Central memory CD8-positive, alpha-beta T cell (primary cell): ENCODE measurements at regions not wholly inside any gene's neighbourhood (a gene's known extent, or its start where the extent isn't known, plus 50 kb on each side); places are given as distances from the start of the nearest gene placed in this dataset.

ENCODE experiments used
- ATAC-seq: fragments of 150-1000 bp; cut with Tn5 transposase; replicated peaks from 2 replicates; pipeline ENCODE4 v1.10.0; 2022; ENCODE audit warnings: mild to moderate bottlenecking, moderate FRiP score, moderate number of reproducible peaks; ENCODE audit not compliant: poor library complexity, severe bottlenecking; ENCODE audit errors: extremely low read depth
- DNase-seq, 2 donors: peaks; one replicate each; pipeline ENCODE4 v3.0.0; 2021; ENCODE audit warnings: low spot score in 2 of 2
- H3K27ac Mint-ChIP-seq: one replicate; pipeline ENCODE4 v1.8.0; 2022; ENCODE audit warnings: low read depth, mild to moderate bottlenecking, moderate library complexity, mixed read lengths
- H3K27me3 Mint-ChIP-seq: one replicate; pipeline ENCODE4 v1.8.0; 2022; ENCODE audit warnings: mixed read lengths
- H3K36me3 Mint-ChIP-seq: one replicate; pipeline ENCODE4 v1.8.0; 2022; ENCODE audit warnings: mild to moderate bottlenecking, moderate library complexity, mixed read lengths; ENCODE audit not compliant: insufficient read depth
- H3K4me1 Mint-ChIP-seq: one replicate; pipeline ENCODE4 v1.8.0; 2022; ENCODE audit warnings: mixed read lengths
- H3K4me3 Mint-ChIP-seq: one replicate; pipeline ENCODE4 v1.8.0; 2022; ENCODE audit warnings: mild to moderate bottlenecking, moderate library complexity, mixed read lengths
- H3K9me3 Mint-ChIP-seq: one replicate; pipeline ENCODE4 v1.8.0; 2022; ENCODE audit warnings: mixed read lengths

DNA sequence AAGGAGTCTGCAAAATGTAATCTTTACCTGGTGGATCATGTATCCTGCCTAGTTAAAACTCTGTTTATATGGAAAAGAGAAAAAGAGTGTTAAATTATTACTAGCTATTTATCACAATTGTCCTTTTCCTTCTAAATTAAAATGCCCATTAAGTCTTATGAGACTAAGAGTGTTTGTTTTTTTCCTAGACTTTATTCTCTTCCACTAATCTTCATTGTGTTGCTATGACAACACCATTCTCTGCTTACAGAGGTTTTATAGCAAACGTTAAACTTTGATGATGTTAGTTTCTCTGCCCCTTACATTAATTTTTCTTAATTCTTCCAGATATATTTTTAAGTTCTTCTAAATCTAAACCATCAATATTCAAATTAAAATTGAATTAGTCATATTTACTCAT is 420.8 kb downstream of the TBC1D32 start:
- DNase-seq = no peak
- Mint-ChIP-seq H3K27me3 (no peaks in the 10 kb centered on the region), H3K36me3 (peaks cover 2% of the 10 kb centered on the region), H3K4me3 (no peak overlapping the region), H3K4me1 (no peaks in the 10 kb centered on the region), H3K9me3 (peaks cover 15% of the 10 kb centered on the region), H3K27ac (no peak overlapping the region)
- no peak for ATAC-seq

DNA sequence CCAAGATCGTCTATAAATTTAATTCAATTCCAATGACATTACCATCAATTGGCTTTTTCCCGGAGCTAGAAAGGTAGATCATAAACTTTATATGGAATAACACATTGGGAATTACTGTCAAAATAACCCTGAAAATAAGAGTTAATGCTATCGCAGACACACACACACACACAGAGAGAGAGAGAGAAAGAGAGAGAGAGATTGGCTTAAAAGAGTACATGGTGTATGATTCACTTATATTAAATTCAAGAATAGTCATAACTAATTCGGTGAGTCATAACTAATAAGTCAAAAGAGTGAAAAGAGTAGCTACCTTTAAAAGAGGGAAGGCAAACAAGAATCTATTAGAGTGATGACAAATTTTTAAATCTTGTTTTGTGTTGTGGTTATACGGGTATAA is 425.5 kb downstream of the TBC1D32 start:
- no peaks in the 10 kb centered on the region for H3K27me3 Mint-ChIP-seq
- ATAC-seq = no peak
- no peaks in the 10 kb centered on the region for H3K4me1 Mint-ChIP-seq
- no peak overlapping the region for H3K27ac Mint-ChIP-seq
- H3K36me3 Mint-ChIP-seq = peaks cover 2% of the 10 kb centered on the region
- H3K4me3 Mint-ChIP-seq = no peak overlapping the region
- no peak for DNase-seq
- H3K9me3 Mint-ChIP-seq = peaks cover 16% of the 10 kb centered on the region

DNA sequence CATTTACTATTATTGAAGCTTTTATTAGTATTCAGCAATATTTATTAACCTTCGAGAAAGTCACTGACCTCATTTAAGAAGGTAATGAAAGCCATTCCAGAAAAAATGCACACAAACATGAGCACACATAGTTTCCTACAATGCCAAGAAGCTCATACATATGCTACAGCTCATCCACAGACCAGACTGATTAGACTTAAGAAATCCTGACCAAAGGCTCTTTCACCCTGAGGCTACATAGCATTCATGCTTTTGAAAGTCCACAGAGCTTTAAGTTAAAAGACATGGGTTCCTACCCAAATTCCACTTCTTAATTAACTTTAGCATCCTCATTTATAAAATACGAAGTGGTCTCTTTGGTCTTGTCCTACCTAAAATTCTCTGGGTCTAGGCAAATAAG is 430.4 kb downstream of the TBC1D32 start:
- Mint-ChIP-seq H3K27ac (no peak overlapping the region), H3K36me3 (no peaks in the 10 kb centered on the region), H3K9me3 (peaks cover 9% of the 10 kb centered on the region), H3K4me1 (no peaks in the 10 kb centered on the region), H3K27me3 (no peaks in the 10 kb centered on the region), H3K4me3 (no peak overlapping the region)
- ATAC-seq (no peak), DNase-seq (no peak)

DNA sequence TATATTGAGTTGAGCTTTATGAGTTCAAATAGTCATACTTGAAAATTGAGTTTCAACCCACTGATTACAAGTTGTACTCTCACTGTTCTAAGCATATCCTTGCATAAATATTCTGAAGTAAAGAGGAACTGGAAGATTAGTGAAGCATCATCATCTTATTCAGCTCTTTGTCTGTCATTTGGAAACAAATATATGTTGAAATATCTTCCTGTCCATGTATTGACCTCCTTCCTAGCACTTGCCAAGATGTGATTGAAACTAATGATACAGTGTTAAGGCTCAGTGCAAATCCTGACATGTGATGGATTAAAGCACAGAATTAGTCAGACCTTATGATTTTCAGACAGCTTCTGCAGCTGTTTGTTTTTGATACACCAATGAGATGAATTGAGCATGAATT is 434.3 kb downstream of the TBC1D32 start:
- Mint-ChIP-seq H3K27me3 (no peaks in the 10 kb centered on the region), H3K27ac (no peak overlapping the region), H3K36me3 (no peaks in the 10 kb centered on the region), H3K4me3 (no peak overlapping the region), H3K4me1 (no peaks in the 10 kb centered on the region), H3K9me3 (peaks cover 5% of the 10 kb centered on the region)
- DNase-seq (no peak), ATAC-seq (no peak)

DNA sequence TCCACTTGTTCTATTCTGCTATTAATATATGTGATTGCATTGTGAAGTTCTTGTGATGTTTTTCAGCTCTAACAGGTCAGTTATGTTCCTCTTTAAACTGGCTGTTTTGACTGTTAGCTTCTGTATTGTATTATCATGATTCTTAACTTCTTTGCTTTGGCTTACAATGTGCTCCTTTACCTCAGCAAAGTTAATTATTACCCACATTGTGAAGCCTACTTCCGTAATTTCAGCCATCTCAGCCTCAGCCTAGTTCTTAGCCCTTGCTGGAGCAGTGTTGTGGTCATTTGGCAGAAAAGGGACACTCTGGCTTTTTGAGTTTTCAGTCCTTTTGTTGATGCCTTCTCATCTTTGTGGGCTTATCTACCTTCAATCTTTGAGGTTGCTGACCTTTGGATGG is 440.2 kb downstream of the TBC1D32 start:
- Mint-ChIP-seq H3K4me3 (no peak overlapping the region), H3K4me1 (no peaks in the 10 kb centered on the region), H3K36me3 (no peaks in the 10 kb centered on the region), H3K9me3 (peaks cover 22% of the 10 kb centered on the region), H3K27me3 (no peaks in the 10 kb centered on the region), H3K27ac (no peak overlapping the region)
- ATAC-seq = no peak
- DNase-seq = no peak

DNA sequence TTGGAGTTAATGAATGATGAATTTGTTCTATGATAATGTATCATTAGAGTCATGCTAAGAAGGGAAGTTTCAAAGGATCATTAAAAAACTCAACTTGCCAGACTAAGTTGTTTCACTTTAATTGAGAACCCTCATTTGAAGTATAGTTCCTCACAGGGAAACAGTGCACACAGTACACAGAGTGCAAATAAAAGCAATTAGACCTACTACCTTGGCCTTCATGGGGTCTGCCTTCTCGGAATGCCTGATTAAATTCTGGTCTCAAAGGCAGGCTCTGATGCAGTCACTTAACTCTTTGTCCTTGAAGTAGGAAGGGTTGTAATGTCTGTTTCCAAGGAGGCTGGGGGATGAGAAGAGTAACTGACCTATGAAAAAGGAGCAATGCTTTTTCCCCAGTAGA is 457.3 kb downstream of the TBC1D32 start:
- no peak for ATAC-seq
- H3K27ac Mint-ChIP-seq = no peak overlapping the region
- no peaks in the 10 kb centered on the region for H3K27me3 Mint-ChIP-seq
- no peak for DNase-seq
- H3K4me1 Mint-ChIP-seq = no peaks in the 10 kb centered on the region
- H3K36me3 Mint-ChIP-seq = peaks cover 3% of the 10 kb centered on the region
- H3K9me3 Mint-ChIP-seq = peaks cover 16% of the 10 kb centered on the region
- H3K4me3 Mint-ChIP-seq = no peak overlapping the region

DNA sequence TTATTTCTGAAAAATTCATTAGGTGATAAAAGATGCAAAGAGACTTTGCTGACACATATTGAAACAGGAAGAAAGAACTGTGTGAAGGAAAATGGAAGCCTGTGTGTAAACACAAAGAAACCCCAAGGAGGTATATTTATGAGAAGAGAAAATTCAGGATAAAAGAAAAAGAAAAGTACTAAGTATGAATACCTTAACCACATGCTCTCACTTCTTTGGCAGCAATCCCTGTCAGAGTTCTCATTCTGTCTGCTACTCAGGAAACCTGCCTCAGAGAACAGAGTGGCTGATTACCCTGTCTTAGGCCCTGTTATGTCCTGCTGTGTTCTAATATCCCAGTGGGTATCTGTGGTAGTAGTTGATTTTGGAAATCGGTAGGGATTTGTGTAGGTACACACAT is 457.9 kb downstream of the TBC1D32 start:
- Mint-ChIP-seq H3K4me1 (no peaks in the 10 kb centered on the region), H3K9me3 (peaks cover 16% of the 10 kb centered on the region), H3K36me3 (peaks cover 3% of the 10 kb centered on the region), H3K4me3 (no peak overlapping the region), H3K27ac (no peak overlapping the region), H3K27me3 (no peaks in the 10 kb centered on the region)
- no peak for ATAC-seq
- no peak for DNase-seq

DNA sequence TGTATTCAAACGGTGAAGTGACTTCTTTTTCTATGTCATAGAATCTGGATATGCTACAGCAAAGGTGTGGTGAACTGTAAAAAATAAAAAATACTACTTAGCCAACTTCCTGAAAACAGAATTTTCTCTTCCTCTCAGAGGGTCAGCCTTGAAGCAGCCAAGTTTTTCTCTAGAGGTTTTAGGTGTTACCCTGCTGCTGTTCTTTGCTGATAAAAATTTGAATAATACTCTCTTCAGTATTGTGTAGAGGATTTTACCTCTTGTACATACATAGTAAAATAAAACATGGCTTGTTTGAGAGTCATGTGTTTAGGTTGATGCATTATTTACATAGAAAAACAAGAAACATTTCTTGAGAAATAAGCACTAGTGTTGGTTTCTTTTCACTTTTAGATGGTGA is 458.4 kb downstream of the TBC1D32 start:
- Mint-ChIP-seq H3K27ac (no peak overlapping the region), H3K27me3 (no peaks in the 10 kb centered on the region), H3K4me3 (no peak overlapping the region), H3K9me3 (peaks cover 16% of the 10 kb centered on the region), H3K36me3 (peaks cover 3% of the 10 kb centered on the region), H3K4me1 (no peaks in the 10 kb centered on the region)
- DNase-seq = no peak
- no peak for ATAC-seq

DNA sequence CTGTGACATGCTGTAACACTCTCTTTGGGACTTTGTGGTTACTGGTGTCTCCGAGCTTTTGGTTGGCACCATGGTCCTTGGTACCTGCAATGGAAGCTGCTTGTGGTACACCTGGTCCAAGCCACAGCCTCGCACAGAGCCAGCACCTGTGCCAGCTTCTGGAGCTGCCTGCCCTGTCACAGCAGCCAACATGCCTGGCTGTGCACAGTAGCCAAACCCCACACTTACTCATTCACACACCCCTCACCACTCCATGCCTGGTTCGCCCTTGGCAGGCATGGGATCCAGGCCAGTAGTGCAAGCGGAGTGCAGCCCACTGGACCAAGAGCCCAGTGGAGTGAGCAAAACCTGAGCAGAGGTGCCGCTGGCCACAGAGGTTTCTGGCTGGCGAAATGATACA is 459.9 kb downstream of the TBC1D32 start:
- ATAC-seq (no peak), DNase-seq (no peak)
- no peaks in the 10 kb centered on the region for H3K4me1 Mint-ChIP-seq
- H3K36me3 Mint-ChIP-seq = peaks cover 3% of the 10 kb centered on the region
- no peak overlapping the region for H3K4me3 Mint-ChIP-seq
- H3K27ac Mint-ChIP-seq = no peak overlapping the region
- H3K27me3 Mint-ChIP-seq = no peaks in the 10 kb centered on the region
- peaks cover 12% of the 10 kb centered on the region for H3K9me3 Mint-ChIP-seq

DNA sequence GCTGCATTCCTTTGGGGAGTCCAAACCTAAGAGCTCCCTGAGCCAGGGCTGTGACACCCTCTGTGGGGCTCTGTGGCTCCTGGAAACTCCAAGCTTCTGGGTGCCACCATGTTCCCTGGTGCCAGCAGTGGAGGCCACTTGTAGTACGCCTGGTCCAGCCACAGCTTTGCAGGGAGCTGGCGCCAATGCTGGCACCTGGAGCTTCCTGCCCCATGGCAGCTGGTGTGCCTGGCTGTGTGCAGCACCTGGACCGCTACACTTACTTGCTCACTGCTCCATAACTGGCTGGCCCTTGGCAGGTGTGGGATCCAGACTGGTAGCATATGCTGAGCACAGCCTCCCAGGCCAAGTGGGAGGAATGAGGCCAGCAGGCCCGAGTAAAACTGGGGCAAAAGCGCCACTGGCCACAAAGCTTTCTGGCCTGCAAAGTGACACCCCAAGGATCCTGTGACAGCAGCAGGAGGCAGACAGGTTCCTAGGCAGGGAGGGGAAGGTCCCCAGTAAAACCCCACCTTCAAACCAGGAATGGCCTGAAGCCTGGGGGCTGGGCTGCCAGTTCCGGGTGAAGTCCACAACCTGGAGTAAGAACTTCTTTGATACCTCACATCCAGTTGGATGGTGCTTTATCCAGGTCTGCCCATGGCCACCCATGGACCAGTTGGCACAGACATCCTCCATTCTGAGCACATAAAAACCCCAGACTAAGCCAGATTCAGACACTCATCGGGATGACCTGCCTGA is 461.0 kb downstream of the TBC1D32 start:
- no peak overlapping the region for H3K27ac Mint-ChIP-seq
- H3K27me3 Mint-ChIP-seq = no peaks in the 10 kb centered on the region
- H3K4me1 Mint-ChIP-seq = no peaks in the 10 kb centered on the region
- DNase-seq = no peak
- peaks cover 3% of the 10 kb centered on the region for H3K36me3 Mint-ChIP-seq
- no peak for ATAC-seq
- no peak overlapping the region for H3K4me3 Mint-ChIP-seq
- peaks cover 6% of the 10 kb centered on the region for H3K9me3 Mint-ChIP-seq

DNA sequence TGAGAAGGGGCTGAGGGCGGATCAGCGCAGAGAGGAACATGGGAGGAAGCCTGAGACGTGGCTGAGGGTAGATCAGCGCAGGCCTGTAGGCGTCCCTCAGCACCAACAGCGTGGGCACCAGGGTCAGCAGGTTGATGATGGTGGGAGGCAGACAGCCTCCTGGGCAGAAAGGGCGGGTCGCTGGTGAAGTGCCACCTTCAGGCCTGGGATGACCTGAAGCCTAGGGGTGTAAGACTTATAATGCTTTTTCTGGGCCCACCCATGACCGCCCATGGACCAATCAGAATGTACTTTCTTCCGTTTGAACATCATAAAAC is 462.1 kb downstream of the TBC1D32 start:
- H3K36me3 Mint-ChIP-seq = peaks cover 3% of the 10 kb centered on the region
- no peak overlapping the region for H3K4me3 Mint-ChIP-seq
- ATAC-seq = no peak
- H3K4me1 Mint-ChIP-seq = no peaks in the 10 kb centered on the region
- no peak overlapping the region for H3K27ac Mint-ChIP-seq
- DNase-seq = no peak
- no peaks in the 10 kb centered on the region for H3K27me3 Mint-ChIP-seq
- H3K9me3 Mint-ChIP-seq = no peaks in the 10 kb centered on the region

DNA sequence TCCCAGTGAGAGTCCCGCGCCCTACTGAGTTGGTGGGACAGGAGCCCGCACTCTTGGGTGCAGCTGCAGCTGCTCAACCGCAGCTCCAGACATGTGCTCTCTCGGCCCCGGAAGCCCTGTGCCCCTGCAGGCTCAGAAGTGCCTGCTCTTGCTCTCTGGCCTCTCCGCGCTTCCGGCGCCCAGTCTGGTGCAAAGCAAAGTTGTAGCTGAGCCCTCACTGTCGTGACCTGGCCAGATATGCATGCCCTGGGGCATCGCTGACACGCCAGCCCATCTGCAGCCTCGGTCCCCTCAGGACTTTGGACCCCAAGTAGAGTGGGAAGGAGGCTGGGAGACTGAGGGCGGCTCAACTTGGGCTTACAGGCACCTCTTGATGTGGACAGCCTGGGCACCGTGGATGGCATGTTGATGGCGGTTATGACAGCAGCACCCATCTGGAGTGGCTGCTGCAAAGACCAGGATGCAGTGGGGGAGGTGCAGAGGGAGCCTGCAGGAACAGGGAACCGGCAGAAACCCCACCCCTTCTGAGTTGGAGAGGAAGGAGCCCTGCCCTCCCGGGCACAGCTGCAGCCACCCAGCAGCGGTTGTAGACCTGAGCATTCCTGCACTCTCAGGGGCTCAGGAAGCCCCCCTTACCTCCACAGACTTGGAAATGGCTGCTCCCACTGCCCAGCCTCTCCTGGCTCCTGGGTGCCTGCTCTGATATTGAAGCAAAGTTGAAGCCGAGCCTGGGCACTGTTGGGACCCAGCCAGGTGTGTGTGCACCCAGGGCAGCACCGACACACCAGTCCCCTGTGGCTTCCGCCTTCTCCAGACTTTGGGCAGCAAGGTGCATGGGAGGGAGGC is 462.6 kb downstream of the TBC1D32 start:
- Mint-ChIP-seq H3K4me3 (no peak overlapping the region), H3K36me3 (peaks cover 2% of the 10 kb centered on the region), H3K4me1 (no peaks in the 10 kb centered on the region), H3K27me3 (no peaks in the 10 kb centered on the region), H3K27ac (no peak overlapping the region), H3K9me3 (no peaks in the 10 kb centered on the region)
- DNase-seq (no peak), ATAC-seq (no peak)

DNA sequence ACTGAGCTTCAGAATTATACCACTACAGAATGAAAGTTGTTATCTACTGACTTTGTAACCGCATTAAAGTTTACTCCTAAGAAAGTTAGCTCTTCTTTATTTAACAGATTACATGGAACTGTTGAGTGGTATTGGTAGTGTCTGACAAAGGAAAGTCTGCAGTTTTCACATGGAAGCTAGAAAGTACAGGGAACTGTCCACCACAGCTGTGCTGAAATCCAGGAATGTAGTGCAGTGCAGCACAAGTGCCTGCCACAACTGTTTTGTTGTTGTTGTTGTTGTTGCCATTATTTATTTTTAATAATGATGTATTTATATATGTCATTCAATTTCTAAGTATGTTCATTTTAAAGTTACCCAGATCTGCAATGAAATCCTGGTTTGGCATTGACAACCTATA is 464.9 kb downstream of the TBC1D32 start:
- DNase-seq (no peak), ATAC-seq (no peak)
- Mint-ChIP-seq H3K27me3 (no peaks in the 10 kb centered on the region), H3K36me3 (no peaks in the 10 kb centered on the region), H3K4me3 (no peak overlapping the region), H3K4me1 (no peaks in the 10 kb centered on the region), H3K27ac (no peak overlapping the region), H3K9me3 (peaks cover 4% of the 10 kb centered on the region)
